Cardiac fibroblast (primary cell): ENCODE measurements at regions not wholly inside any gene's neighbourhood (a gene's known extent, or its start where the extent isn't known, plus 50 kb on each side); places are given as distances from the start of the nearest gene placed in this dataset.

Experiments
- DNase-seq, 2 donors: peaks; one replicate each; pipeline versions ENCODE4 v3.0.0 to v3.0.0-alpha.2; 2010; ENCODE audit warnings: low read depth in 2 of 2
- H3K4me3 ChIP-seq, 2 donors: replicated peaks in 1 of 2; 1 replicate in 1 of 2; 2 replicates in 1 of 2; pipeline ENCODE4 v1.5.1; 2011; ENCODE audit warnings: low read depth in 2 of 2, low read length in 2 of 2, mild to moderate bottlenecking in 2 of 2, moderate library complexity in 1 of 2
- TF ChIP-seq, protein P1 (sequence below): IDR thresholded peaks from one replicate; pipeline ENCODE4 v1.5.1; 2011; ENCODE audit warnings: low read depth, mild to moderate bottlenecking, low read length, inconsistent platforms

DNA sequence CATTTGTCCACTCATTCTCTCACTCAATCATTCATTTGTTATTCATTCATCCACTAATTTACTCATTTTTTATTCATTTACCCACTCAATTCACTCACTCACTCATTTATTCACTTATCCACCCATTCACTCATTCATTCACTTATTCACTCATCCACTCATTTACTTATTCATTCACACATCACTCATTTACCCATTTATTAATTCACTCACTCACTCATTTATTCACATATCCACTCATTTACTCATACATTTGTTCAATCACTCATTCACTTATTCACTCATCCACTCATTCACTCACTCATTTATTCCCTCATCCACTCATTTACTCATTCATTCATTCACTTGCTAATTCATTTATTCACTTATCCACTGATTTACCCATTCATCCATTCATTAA lies 129.1 kb downstream of the TTLL2 start:
- H3K4me3 ChIP-seq, result no peak overlapping the region
- TF ChIP-seq, protein P1, sequence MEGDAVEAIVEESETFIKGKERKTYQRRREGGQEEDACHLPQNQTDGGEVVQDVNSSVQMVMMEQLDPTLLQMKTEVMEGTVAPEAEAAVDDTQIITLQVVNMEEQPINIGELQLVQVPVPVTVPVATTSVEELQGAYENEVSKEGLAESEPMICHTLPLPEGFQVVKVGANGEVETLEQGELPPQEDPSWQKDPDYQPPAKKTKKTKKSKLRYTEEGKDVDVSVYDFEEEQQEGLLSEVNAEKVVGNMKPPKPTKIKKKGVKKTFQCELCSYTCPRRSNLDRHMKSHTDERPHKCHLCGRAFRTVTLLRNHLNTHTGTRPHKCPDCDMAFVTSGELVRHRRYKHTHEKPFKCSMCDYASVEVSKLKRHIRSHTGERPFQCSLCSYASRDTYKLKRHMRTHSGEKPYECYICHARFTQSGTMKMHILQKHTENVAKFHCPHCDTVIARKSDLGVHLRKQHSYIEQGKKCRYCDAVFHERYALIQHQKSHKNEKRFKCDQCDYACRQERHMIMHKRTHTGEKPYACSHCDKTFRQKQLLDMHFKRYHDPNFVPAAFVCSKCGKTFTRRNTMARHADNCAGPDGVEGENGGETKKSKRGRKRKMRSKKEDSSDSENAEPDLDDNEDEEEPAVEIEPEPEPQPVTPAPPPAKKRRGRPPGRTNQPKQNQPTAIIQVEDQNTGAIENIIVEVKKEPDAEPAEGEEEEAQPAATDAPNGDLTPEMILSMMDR, result no peak
- DNase-seq, result no peak

DNA sequence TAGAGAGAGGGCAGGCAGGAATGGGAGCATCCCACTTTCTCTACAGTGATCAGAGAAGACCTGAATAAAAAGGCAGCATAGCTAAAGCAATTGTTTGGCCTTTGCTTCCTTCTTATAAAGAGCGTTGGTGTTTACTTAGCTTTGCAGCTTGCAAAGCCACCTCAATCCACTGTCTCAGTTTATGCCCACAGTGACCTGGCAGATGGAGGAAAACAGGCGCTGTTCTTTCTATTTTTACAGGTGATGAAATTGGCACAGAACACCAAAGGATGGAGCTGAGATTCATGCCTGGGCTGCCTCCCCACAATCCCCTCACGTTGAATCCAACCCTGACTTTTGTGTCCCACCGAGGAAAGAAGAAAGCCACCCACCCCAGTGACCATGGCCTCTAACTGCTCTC lies 130.5 kb downstream of the TTLL2 start:
- no peak overlapping the region for H3K4me3 ChIP-seq
- TF ChIP-seq, protein P1, result no peak

DNA sequence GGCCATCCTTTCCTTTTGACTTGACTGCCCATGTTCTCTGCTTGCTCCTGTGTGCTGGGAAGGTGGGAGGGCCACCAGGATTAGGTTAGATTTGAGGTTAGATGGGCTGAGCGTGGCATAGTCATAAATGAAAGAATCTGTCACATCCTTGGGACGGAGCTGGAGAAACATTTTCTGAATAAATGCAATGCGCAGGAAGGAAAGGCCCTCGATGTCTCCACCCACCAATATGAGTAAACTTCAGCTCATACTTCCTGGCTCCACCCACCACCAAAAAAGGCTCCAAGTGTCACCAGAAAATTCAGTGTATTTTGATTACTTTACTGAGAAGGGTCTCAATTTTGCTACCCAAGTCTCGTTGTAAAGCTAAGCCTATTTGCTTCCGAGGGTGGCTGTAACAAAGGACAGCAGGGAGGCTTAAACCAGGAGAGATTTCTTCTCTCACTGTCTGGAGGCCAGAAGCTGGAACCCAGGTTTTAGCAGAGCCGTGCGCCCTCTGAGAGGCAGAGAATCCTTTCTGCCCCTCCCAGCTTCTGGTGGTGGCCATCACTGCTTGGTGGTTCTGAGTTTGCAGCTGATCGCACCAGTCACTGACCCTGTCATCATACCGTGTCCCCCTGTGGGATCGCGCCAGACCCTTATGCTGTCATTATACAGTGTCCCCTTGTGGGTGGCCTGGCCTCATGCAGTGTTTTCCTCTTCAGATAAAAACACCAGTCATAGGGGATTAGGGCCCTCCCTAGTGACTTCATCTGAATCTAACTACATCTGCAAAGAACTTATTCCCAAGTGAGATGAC lies 137.8 kb downstream of the TTLL2 start:
- DNase-seq, result no peak
- no peak overlapping the region for H3K4me3 ChIP-seq
- TF ChIP-seq, protein P1, result no peak

More for the DNA sequence above, 130.5 kb downstream of the TTLL2 start:
- DNase-seq, result no peak

DNA sequence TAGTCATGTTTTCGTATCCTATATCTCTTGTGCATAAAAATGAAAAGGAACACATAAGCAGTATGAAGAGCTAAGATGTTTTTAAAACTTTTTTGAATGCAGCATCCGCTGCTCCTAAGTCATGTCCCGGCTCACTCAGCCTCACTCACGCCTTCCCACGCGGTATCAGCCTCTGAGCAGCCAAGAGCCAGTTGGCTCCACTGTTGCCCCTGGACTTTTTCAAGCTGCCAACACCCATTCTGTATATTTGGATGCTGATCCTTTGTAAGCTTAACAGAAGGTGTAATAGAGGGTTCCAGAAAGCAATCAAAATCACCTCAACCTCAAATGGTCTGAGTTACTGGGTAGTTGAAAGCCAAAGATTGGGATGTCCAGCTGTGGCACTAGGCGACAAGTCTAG lies 139.3 kb downstream of the TTLL2 start:
- TF ChIP-seq, protein P1, result no peak
- no peak overlapping the region for H3K4me3 ChIP-seq
- no peak for DNase-seq

DNA sequence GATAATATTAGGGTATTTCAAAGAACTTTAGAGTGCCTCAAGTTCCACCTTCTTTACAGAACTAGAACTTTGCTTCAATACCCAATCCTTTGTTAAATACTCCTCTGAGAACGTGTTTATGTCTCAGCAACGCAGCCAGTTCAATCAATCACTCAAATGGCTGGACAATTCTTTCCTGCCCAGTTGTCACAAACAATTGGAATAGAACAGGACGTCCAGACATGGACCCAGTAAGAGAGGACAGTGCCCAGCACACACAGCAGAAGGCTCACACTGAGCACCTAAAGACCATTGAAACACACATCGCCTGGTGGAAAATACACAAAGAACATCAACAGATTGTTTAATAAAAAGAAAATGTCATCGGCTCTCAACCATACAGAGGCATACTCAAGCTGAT lies 140.6 kb downstream of the TTLL2 start:
- no peak for DNase-seq
- H3K4me3 ChIP-seq, result no peak overlapping the region
- TF ChIP-seq, protein P1, result no peak

DNA sequence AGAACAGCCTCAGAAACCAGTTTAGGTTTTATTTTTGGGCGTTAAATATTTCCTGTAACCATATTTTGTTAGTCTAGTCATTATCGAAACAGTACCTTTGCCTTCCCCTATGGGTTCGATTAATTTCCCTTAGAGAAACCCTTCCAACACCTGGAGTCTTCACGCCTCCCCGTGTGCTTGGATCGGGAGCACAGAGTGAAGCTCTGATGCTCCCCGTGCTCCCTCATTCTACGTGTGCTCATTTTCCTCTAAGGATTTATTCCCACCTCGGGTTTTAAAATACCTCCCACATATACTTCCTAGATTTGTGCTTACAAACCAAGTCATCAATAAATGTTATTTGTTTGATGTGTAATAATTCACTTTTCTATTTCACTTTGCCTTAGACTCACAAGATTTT lies 142.4 kb downstream of the TTLL2 start:
- H3K4me3 ChIP-seq, result no peak overlapping the region
- DNase-seq, result no peak
- TF ChIP-seq, protein P1, result no peak
